RWPE2 (cell line): ENCODE measurements at regions not wholly inside any gene's neighbourhood (a gene's known extent, or its start where the extent isn't known, plus 50 kb on each side); places are given as distances from the start of the nearest gene placed in this dataset.
"Not testable (repeated sequence)": the region's sequence is repeated elsewhere in the genome, so short reads cannot be mapped to it uniquely, and the experiment has no call there.

Experiments
- ATAC-seq: fragments of 200-7000 bp; cut with Tn5 transposase; 3 replicates; pipeline ENCODE4 v1.9.1; 2021; ENCODE audit warnings: low read depth
- DNase-seq: peaks from one replicate; pipeline ENCODE4 v3.0.0-alpha.2; 2020; ENCODE audit warnings: low spot score
- H3K27ac ChIP-seq: fragments of 450-650 bp; 2 replicates; pipeline ENCODE4 v1.5.1; 2017; ENCODE audit warnings: mild to moderate bottlenecking; ENCODE audit not compliant: poor library complexity, severe bottlenecking
- H3K27me3 ChIP-seq: fragments of 250-450 bp; sonication (Bioruptor Pico); 2 replicates; pipeline ENCODE4 v1.5.1; 2021; ENCODE audit warnings: mild to moderate bottlenecking, moderate library complexity; ENCODE audit not compliant: insufficient read depth, poor library complexity, severe bottlenecking
- H3K36me3 ChIP-seq: fragments of 250-450 bp; sonication (Bioruptor Pico); 2 replicates; pipeline ENCODE4 v1.5.1; 2020; ENCODE audit warnings: low read depth, mild to moderate bottlenecking, moderate library complexity
- H3K4me1 ChIP-seq: fragments of 250-450 bp; sonication (Bioruptor Pico); 2 replicates; pipeline ENCODE4 v1.5.1; 2021; ENCODE audit warnings: mild to moderate bottlenecking, moderate library complexity; ENCODE audit not compliant: insufficient read depth, poor library complexity, severe bottlenecking
- H3K4me3 ChIP-seq: fragments of 250-450 bp; sonication (Bioruptor Pico); 2 replicates; pipeline ENCODE4 v1.5.1; 2021; ENCODE audit warnings: mild to moderate bottlenecking, moderate library complexity; ENCODE audit not compliant: severe bottlenecking
- H3K9me3 ChIP-seq: fragments of 250-450 bp; sonication (Bioruptor Pico); 2 replicates; pipeline ENCODE4 v1.5.1; 2021; ENCODE audit warnings: mild to moderate bottlenecking, moderate library complexity; ENCODE audit not compliant: severe bottlenecking
- TF ChIP-seq, protein P1 (sequence below): fragments of 450-650 bp; IDR thresholded peaks from one replicate; pipeline ENCODE4 v1.5.1; 2017; ENCODE audit warnings: mild to moderate bottlenecking, moderate library complexity; ENCODE audit not compliant: poor library complexity, severe bottlenecking

DNA sequence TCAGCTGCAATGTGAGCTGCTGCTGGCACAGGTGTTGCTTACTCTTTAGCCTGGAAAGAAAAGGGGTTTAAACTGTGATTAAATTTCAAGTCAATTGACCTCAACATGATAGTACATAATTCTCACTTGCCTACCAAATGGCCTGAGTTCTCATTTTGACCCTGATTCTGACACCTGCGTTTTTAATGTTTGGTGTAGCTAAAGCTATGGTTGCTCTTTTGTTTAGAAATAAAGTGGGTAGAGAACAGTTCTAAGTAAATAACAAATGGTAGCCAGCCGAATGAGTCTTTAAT is 100.8 kb upstream of the SOX2 start:
- Histone ChIP-seq H3K27me3 (no peaks in the 10 kb centered on the region), H3K4me3 (no peak overlapping the region), H3K36me3 (no peaks in the 10 kb centered on the region), H3K27ac (no peak overlapping the region), H3K4me1 (no peaks in the 10 kb centered on the region), H3K9me3 (no peaks in the 10 kb centered on the region)
- DNase-seq (no peak), ATAC-seq (no peak)
- TF ChIP-seq, protein P1, sequence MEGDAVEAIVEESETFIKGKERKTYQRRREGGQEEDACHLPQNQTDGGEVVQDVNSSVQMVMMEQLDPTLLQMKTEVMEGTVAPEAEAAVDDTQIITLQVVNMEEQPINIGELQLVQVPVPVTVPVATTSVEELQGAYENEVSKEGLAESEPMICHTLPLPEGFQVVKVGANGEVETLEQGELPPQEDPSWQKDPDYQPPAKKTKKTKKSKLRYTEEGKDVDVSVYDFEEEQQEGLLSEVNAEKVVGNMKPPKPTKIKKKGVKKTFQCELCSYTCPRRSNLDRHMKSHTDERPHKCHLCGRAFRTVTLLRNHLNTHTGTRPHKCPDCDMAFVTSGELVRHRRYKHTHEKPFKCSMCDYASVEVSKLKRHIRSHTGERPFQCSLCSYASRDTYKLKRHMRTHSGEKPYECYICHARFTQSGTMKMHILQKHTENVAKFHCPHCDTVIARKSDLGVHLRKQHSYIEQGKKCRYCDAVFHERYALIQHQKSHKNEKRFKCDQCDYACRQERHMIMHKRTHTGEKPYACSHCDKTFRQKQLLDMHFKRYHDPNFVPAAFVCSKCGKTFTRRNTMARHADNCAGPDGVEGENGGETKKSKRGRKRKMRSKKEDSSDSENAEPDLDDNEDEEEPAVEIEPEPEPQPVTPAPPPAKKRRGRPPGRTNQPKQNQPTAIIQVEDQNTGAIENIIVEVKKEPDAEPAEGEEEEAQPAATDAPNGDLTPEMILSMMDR: no peak

DNA sequence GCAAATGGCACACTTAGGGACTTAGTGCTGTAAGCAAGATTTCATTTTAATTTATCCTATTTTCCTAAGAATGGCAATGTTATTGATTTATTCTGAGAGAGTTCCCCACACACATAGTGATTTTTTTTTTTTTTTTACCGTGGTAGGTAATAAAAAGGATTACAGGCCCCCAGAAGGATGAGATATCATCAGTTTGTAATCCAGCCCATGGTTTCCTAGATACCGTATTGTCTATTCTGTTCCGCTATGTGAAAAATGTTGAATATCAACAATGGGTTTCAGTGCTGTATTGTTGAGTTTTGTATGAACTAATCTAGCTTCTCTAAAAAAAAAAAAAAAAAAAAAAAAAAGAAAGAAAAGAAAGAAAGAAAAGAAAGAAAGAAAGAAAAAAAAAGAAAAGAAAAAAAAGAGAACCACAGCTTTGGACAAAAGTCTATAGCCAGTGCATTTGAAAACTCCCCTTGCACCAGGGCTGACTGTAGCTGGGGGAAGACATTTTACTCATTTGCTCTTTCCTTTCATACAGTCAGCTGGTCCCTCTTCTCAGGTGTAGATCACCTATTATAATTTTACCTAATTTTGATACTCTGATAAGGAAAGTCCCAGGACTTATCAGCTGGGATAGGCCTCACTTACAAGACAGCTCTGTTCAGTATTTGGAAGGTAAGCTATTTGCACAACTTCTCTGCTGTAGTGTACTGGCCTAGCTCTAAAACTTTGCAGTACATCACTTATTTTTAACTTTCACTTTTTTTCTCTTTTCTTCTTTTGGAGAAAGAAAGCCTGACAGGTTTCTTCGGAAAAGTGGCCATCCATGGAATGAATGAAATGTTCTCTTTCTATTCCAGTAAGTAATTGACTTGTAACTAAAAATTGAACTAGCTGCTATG is 101.4 kb upstream of the SOX2 start:
- ATAC-seq: no peak
- TF ChIP-seq, protein P1: no peak
- DNase-seq: no peak
- H3K27ac ChIP-seq: no peak overlapping the region
- no peaks in the 10 kb centered on the region for H3K27me3 ChIP-seq
- no peaks in the 10 kb centered on the region for H3K9me3 ChIP-seq
- H3K36me3 ChIP-seq: no peaks in the 10 kb centered on the region
- H3K4me1 ChIP-seq: no peaks in the 10 kb centered on the region
- no peak overlapping the region for H3K4me3 ChIP-seq

DNA sequence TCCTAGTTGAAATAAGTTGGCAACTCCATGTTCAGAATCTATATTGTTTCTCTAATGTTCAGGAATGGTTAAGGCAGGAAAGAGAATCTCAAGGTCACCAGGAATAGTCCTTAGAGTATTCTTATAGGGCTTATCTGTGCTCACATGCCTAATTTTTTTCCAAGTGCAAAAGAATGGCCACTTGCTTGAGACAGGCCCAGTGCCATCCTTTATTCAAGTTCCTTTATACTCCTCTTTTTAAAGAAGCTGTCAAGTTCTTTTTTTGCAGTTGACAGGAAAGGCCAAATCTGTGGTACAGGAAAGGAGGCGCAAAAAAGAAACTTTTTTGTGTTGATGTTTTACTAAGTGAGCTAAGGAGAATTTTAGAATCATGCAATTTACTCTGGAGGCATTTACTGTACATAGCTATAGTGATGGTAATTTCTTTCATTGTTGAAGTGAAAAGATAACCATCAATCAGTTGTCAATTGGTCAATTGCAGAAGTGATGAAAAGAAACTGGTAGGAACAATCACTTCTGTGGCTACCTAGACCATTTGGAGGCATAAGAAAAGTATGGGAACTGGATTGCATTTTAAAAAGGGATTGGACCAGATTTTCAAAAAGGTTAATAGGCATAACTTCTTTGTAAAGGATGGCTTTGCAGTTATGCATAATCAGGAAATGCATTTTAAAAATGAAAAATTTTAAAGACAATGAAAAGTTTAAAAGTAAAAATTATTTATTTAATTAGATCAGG is 102.5 kb upstream of the SOX2 start:
- DNase-seq (no peak), ATAC-seq (no peak)
- TF ChIP-seq, protein P1: no peak
- Histone ChIP-seq H3K27ac (no peak overlapping the region), H3K27me3 (no peaks in the 10 kb centered on the region), H3K4me1 (no peaks in the 10 kb centered on the region), H3K36me3 (no peaks in the 10 kb centered on the region), H3K9me3 (no peaks in the 10 kb centered on the region), H3K4me3 (no peak overlapping the region)

DNA sequence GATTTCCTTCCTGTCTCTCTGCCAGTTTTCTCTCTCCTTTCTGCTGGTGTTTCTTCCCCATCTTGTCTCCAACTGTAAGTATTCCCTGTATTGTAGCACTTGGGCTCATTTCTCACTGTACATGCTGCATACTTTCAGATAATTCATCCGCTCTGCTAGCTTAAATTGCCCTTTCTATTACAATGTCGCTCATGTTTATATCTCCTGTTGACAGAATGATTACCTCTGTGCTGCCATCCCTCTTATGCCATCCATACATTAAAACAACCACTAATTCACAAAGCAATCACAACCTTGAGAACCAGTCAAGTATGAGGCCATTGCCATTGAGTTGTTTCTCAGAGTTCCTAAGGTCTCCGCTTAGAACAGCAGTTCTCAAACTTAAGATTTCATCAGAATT is 107.5 kb upstream of the SOX2 start:
- Histone ChIP-seq H3K4me1 (no peaks in the 10 kb centered on the region), H3K27me3 (no peaks in the 10 kb centered on the region), H3K9me3 (no peaks in the 10 kb centered on the region), H3K36me3 (no peaks in the 10 kb centered on the region), H3K4me3 (no peak overlapping the region), H3K27ac (no peak overlapping the region)
- DNase-seq (no peak), ATAC-seq (no peak)
- TF ChIP-seq, protein P1: no peak

DNA sequence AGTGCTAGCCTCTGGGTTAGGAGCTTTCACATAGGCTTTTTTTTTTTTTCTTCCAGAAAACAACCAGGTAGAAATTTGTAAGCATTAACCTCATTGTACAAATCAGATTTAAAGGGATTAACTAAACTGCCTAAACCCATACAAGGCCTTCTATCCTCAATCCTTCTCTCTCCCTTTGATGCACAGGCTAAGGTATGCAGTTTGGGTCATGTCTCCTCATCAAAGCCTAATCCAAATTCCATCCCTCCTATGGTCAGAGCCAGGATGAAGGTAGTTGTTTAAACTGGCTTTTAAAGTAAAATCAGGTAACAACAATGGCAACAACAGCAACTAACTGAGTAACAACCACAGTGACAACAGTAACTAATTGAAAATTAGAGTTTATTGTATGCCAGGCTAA is 115.6 kb upstream of the SOX2 start:
- H3K36me3 ChIP-seq: no peaks in the 10 kb centered on the region
- no peak overlapping the region for H3K27ac ChIP-seq
- H3K4me3 ChIP-seq: no peak overlapping the region
- TF ChIP-seq, protein P1: no peak
- no peaks in the 10 kb centered on the region for H3K9me3 ChIP-seq
- ATAC-seq: no peak
- no peaks in the 10 kb centered on the region for H3K4me1 ChIP-seq
- no peaks in the 10 kb centered on the region for H3K27me3 ChIP-seq
- DNase-seq: no peak

DNA sequence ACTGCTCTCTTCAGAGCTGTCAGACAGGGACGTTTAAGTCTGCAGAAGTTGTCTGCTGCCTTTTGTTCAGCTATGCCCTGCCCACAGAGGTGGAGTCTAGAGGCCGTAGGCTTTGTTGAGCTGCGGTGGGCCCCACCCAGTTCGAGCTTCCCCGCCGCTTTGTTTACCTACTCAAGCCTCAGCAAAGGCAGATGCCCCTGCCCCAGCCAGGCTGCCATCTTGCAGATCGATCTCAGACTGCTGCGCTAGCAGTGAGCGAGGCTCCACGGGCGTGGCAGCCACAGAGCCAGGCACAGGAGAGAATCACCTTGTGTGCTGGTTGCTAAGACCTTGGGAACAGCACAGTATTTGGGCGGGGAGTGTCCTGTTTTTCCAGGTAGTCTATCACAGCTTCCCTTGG is 120.8 kb upstream of the SOX2 start:
- not testable (repeated sequence) for H3K27me3 ChIP-seq, H3K36me3 ChIP-seq, H3K27ac ChIP-seq, DNase-seq, H3K4me1 ChIP-seq, ATAC-seq, H3K9me3 ChIP-seq, H3K4me3 ChIP-seq
